GM21529 (cell line): ENCODE measurements at regions not wholly inside any gene's neighbourhood (a gene's known extent, or its start where the extent isn't known, plus 50 kb on each side); places are given as distances from the start of the nearest gene placed in this dataset.
"Not testable (repeated sequence)": the region's sequence is repeated elsewhere in the genome, so short reads cannot be mapped to it uniquely, and the experiment has no call there.

Source experiments
- ATAC-seq: cut with Tn5 transposase; IDR thresholded peaks from one replicate; pipeline ENCODE4 v1.9.1; 2021; ENCODE audit not compliant: unreplicated experiment

DNA sequence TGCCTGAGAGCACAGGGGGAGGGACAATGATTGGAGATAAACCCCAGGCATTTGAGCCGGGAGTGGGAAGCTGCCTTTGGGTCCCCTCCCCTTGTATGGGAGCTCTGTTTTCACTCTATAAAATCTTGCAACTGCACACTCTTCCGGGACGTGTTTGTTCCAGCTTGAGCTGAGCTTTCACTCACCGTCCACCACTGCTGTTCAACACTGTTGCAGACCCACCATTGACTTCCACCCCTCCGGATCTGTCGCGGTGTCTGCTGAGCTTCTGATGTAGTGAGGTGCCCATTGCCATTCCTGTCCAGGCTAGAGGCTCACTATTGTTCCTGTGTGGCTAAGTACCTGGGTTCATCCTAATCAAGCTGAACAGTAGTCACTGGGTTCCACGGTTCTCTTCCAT, 231.6 kb upstream of the CWC22 start:
- ATAC-seq = no peak

DNA sequence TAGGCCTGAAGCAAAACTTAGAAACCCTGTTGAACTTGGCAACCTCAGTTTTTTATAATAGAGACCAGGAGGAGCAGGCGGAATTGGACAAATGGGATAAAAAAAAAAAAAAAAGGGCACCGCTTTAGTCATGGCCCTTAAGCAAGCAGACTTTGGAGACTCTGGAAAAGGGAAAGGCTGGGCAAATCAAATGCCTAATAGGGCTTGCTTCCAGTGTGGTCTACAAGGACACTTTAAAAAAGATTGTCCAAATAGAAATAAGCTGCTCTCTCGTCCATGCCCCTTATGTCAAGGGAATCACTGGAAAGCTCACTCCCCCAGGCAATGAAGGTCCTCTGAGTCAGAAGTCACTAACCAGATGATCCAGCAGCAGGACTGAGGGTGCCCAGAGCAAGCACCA, 229.0 kb upstream of the CWC22 start:
- ATAC-seq = not testable (repeated sequence)

DNA sequence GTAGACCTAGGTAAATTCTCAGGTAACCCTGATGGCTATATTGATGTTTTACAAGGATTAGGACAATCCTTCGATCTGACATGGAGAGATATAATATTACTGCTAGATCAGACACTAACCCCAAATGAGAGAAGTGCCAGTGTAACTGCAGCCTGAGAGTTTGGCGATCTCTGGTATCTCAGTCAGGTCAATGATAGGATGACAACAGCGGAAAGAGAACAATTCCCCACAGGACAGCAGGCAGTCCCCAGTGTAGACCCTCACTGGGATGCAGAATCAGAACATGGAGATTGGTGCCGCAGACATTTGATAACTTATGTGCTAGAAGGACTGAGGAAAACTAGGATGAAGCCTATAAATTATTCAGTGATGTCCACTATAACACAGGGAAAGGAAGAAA, 228.4 kb upstream of the CWC22 start:
- ATAC-seq = not testable (repeated sequence)

DNA sequence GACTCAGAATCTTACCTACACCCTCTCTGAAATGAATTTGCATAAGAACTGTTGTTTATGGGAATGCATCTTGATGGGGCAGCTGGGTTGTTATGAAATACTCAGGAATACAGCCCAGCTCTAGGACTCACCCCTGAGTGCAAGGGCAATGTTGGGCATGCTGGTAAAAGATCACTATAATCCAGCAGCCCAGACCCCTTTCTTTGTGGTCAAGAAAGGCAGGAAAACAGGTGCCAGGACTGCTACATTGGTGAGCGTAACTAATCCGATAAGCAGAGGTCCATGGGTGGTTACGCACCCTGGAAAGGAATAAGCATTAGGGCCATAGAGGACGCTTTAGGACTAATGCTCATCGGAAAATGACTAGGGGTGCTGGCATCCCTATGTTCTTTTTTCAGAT, 227.9 kb upstream of the CWC22 start:
- not testable (repeated sequence) for ATAC-seq

DNA sequence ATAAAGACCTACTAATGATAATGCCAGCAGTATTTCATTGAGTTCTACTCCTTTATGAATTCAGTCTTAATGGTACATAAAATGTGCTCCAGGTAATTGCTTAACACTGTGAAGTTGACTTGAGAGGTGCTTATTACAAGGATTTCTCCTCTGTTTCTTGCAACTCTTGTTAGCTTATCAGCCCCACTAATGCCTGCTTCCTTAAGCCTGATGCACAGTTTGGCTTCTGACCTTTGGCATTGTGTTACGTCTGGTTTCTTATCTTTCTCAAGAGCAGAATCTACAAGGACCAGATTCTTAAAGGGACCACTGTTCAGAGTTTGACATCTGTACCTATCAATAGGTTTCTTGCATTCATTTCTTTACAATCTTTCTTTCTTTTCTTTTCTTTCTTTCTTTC, 223.9 kb upstream of the CWC22 start:
- ATAC-seq = no peak

DNA sequence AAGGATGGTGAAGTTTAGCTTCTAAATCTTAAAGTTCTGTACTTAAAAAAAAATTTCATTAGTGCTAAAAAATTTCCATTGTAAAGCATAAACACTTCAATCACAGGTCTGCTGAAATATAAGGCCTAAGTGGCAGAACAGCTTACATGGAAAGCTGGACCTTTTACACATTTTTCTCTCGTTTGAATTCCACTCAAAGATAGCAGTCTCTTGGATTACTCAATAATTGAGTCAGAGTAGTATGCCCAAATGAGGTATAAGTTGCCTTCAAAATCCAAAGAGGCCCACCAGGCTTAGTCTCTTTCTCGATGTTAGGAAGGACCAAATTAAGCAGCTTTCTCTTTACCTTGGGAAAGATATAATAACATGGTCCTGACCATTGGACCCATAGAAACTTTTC, 220.4 kb upstream of the CWC22 start:
- no peak for ATAC-seq

DNA sequence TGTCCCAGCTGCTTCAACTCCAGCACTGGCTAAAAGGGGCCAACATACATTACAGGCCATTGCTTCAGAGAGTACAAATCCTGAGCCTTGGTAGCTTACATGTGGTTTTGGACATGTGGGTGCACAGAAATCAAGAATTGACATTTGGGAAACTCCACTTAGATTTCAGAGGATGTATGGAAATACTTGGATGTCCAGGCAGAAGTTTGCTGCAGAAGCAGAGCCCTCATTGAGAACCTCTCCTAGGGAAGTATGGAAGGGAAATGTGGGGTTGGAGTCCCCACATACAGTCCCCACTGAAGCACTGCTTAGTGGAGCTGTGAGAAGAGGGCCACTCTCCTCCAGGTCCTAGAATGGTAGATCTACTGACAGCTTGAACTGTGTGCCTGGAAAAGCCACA, 218.0 kb upstream of the CWC22 start:
- ATAC-seq = no peak

DNA sequence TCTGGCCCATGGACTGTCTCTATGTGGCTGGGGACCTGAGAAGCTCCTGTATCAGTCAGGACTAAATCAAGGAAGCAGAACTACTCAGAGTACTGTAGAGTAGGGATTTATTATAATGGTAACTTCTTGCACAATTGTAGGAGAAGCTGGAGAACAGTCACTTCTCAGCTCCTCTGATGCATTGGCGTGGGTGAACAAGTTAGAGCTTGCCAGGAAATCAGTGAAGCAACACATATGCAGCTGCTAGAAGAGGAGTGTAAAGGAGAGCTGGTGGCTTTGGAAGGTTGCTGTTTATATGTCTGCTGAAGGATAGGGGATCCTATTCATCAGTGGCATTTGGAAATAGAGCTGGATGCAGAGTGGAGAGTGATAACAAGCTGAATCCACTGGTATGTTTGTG, 215.5 kb upstream of the CWC22 start:
- ATAC-seq = no peak

DNA sequence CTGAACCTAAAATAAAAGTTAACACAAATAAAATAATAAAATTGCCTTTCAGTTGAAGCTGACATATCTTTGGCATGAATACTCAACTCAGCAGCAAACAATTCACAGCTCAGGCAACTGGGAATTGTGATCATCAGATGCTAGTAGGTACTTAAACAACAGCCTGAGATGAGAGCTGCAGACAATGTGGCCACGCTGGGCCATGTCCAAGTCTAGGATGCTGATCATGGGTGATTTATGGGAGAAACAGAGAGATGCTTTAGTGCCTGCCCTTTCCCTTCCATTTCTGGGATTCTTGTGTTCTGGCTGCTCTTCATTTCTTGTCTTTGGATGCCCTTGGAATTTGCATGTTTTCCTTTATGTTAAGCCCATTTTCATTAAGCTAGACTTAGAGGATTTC, 212.4 kb upstream of the CWC22 start:
- no peak for ATAC-seq

DNA sequence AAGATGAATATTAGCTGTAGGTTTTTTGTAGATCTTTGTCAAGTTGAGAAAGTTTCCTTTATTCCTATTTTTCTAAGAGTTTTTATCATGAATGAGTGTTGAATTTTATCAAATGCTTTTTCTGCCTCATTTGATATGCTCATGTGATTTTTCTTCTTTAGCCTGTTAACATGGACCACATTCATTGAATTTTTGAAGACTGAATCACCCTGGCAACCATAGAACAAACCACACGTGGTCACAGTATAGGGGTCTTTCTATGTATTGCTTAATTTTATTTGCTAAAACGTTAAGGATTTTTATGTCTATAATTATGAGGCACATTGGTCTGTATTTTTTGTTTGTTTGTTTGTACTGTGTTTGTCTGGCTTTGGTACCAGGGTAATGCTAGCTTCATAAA, 201.7 kb upstream of the CWC22 start:
- no peak for ATAC-seq

DNA sequence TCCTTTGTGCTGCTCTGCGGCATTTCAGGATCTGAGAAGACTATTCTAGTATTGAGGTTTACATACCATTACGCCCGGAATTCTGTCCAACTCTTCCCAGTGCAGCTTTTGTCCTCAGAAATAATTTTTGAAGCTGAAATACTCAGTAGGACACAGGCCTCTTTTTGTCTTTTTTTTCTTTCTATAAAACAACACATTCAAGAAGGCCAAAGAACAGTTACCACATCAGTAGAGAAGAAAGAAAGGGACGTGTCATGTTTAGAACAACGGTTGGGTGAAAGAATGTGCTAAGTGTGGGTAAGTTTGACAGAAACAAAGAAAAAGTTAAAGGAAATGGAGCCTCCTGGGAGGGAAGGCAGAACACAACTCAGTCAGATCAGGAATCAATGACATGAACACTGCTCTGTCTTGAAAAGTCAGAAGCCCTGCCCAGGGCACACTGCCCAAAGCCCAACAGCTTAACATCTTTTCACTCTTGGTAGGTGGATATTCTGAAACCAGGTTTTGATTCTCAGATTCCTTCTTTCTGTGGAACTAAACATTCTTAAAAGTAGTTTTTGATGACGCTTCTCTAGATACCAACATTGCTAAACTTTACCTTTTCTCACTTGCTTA, 198.6 kb upstream of the CWC22 start:
- no peak for ATAC-seq

DNA sequence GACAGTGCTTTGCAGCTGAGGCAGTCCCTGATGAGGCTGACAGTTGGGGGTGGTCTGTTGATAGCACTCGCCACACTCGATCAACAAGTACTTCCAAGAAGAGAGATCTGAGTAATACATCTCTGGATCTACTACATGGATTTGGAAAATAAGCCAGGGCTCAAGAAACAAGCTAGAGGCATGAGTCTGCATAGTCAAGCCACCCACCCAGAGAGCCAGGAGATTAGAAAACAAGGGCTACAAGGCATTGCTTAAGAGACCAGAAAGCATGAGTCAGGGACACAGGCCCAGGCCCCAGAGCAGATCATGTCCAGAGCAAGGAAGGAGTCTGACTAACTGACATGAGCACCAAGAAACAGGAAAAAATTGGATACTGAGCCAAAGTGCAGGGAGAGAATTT, 196.9 kb upstream of the CWC22 start:
- ATAC-seq = no peak

DNA sequence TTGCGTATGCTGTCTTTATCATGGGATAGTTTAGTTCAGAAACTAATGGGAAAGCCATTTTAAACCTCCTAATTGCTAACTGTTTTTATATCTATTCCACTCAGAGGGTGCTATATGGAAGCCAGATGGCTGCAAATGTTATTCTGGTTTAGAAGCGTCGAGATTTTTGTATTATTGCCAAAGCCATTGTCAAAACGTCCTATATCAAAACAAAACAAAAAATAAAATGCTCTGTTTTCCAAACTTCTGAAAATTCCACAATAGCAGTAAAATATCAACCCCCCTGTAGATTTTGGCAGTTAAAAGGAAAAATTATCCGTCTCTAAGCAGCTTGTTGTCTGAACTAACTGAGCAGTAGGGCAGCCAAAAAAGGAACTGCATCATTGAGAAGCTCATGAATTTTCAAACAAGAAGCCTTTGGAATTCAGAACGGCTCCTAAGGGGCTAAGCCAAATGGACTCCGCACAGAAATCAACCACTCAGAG, 195.4 kb upstream of the CWC22 start:
- no peak for ATAC-seq

DNA sequence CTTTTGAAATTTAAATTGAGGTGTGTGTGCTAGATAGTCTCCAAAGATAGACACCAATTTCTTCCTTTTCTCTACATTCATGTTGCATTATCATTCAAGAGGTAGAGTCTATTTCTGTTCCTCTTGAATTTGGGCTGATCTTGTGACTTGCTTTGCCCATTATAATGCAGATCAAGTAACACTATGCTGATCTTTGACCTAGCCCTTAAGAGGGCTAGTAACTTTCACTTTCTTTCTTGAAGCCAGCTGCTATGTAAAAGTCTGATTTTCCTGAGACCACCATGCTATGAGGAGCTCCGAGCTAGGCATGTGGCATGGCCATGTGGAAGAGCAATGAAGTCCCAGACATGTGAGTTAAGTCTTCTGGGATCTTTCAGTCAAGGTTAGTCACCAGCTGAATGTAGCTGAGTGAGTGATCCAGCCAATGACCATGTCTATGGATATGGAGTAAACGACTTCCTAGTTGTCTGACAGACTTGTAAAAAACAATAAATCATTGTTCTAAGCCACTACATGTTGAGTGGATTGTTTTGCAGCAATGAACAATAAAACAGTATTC, 189.4 kb upstream of the CWC22 start:
- no peak for ATAC-seq

DNA sequence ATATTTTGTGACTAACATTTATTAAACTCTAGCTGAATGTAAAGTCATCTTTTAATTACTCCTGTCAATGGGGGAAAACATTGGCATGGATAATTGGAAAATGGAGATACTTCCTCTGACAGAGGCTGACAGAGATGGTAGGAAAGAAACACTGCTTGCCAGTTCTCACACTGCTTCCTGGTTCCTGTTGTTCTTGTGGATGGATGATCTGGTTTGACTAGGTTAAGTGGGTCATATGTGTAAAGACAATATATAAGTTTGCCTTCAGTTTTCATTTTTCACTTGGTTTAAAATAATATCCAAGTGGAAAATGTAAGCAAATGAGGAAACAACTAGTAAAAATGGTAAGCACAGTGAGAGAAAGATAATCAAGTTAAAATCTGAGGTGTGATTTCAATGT, 188.8 kb upstream of the CWC22 start:
- no peak for ATAC-seq

DNA sequence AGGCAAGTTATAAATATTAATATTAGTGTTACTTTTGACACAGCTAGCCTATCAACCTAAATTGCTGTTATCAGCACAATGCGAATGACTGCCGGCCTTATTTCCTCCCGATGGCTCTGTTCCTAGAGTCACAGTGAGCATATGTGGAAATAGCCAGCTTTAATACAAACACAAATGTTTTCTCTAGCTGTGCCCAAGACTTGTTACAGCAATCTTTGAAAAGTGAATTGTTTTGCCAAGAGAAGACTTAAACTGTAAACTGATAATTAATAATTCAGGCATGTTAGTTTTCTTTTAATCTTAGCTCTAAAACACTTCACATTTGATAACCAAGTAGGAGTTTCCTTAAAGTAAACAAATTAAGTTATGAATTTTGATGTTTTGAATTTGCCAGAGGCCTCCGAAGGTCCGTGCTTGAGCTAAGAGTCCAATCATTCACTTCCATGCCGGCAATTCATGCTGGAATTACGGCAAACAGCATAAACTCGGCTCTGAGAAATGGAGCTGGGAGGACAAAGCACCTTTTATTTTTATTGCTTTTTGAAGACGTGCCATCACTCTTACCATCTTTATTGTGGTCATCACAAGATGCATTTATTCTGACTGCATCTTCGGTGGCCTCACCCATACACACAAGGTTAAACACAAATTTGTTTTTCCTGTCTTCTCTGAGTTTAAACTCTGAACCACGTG, 184.5 kb upstream of the CWC22 start:
- no peak for ATAC-seq

DNA sequence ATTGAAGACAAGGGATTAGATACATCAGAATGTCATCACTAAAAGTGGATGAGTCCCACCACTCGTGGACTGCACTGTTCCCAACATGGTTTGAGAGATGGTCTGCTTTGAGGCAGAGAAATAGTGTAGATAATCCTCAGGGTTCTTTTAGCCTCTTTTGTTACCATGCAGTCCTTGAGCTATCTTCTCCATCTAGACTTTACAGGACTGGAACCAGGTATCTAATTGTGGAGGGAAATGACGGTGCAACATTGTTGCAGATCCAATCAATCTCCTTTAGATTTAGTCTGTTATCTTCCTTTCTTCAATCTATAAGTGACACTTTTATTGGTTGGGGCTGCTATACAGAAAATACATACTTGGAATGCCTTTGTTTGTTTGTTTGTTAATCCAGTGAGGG, 183.8 kb upstream of the CWC22 start:
- ATAC-seq = no peak

DNA sequence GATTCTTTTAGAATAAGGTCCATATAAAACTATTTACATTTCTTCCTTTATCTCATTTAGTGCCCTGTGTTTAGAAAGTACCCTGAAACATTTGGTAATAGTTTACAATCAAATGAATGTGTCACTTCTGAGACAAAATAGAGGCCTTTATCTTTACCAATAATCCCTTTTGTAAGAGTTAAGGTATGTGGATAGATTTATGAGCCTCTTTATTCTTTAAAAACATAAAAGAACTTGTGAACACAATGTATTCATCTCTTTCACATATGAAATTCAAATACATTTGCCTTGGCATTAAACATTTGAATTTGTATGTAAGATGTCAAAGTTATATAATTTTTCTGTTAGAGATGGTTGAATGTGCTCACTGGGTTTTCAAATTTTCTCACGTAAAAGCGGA, 180.5 kb upstream of the CWC22 start:
- ATAC-seq = no peak

DNA sequence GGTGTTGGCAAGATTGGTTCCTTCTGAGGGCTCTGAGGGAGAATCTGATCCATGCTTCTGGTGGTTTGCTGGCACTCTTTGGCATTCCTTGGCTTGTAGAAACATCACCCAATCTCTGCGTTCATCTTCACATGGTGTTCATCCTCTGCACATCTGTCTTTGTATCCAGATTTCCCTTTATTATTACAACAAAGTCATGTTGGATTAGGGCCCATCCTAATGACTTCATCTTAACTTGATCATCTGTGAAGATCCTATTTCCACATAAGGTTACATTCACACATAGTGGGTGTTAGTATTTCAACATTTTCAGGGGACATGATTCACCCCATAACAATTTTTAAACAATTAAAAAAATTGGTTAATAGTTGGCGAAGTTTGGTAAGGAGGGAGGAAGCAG, 177.4 kb upstream of the CWC22 start:
- no peak for ATAC-seq

DNA sequence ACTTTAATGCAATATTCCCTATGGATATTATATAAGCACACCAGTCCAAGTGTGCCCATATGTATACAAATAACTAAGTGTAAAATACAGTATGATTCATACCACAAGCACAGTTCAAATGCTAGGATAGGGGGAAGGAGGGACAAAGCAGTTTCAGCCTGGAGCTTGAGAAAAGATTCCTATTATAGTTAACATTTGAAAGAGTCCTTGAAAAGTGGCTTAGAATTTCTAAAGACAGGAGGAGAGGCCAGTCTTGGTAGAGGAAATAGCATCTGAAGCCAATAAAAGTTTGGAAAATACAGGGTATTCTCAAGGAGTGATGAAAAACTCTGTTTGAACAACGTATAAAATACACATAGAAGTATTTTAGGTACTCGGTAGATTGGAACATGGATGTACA, 173.4 kb upstream of the CWC22 start:
- no peak for ATAC-seq

DNA sequence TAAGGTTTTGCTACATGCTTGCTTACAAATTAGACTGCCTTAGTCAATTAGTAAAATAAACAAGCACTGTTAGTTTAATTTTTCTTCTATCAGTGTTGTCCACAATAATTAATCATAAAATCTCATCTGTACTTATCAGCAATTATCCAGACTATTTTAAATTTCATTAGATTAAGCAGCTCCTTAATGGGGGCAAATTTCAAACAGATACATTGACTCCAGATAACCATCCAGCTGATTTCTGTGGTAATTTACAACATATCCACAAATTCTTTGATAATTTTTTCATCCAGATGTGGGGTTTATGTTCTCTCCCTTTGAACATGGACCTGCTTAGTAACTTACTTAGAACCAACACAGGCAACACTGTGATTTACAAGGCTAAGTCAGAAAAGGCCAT, 170.4 kb upstream of the CWC22 start:
- ATAC-seq = no peak

DNA sequence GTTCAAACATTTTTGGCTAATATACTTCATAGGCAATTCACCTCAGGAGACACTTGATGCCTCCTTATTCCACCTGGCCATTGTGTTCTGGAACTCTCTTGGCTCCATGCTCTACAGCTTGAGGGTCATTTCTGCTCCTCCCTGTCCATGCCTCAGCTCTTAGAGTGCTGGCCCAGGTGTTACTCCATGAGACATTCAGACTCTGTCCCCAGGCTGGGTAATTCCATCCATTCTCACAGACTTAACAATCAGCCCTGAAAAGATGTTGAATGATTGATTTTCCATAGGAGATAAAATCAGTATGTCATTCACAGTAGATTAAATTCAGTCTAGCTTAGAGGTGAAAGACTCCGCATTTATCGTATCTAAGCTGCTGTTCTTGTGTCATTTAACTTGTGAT, 168.6 kb upstream of the CWC22 start:
- no peak for ATAC-seq

DNA sequence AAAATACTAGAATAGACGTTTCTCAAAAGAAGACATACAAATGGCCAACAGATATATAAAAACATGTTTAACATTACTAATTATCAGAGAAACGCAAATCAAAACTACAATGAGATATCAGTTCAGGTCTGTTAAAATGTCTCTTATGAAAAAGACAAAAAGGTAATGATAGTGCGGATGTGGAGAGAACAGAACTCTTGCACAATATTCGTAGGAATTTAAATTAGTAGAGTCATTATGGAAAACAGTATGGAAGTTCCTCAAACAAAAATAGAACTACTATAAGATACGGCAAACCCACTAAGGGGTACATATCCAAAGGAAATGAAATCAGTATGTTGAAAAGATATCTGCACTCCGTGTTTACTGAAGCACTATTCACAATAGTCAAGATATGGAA, 167.5 kb upstream of the CWC22 start:
- no peak for ATAC-seq
